ENCODE measurements at regions not wholly inside any gene's neighbourhood (a gene's known extent, or its start where the extent isn't known, plus 50 kb on each side); places are given as distances from the start of the nearest gene placed in this dataset.

GRCh38 chr9:81819155-81819554 is 109.1 kb upstream of the SPATA31D4 start:
- intact Hi-C loops (cut with micrococcal nuclease): no loop called here
- H3K27ac Mint-ChIP-seq: no peak overlapping the region
- TF ChIP-seq, protein P1, sequence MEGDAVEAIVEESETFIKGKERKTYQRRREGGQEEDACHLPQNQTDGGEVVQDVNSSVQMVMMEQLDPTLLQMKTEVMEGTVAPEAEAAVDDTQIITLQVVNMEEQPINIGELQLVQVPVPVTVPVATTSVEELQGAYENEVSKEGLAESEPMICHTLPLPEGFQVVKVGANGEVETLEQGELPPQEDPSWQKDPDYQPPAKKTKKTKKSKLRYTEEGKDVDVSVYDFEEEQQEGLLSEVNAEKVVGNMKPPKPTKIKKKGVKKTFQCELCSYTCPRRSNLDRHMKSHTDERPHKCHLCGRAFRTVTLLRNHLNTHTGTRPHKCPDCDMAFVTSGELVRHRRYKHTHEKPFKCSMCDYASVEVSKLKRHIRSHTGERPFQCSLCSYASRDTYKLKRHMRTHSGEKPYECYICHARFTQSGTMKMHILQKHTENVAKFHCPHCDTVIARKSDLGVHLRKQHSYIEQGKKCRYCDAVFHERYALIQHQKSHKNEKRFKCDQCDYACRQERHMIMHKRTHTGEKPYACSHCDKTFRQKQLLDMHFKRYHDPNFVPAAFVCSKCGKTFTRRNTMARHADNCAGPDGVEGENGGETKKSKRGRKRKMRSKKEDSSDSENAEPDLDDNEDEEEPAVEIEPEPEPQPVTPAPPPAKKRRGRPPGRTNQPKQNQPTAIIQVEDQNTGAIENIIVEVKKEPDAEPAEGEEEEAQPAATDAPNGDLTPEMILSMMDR (IDR thresholded peaks at IDR 0.05): no peak
- peaks cover 18% of the 10 kb centered on the region for H3K4me1 Mint-ChIP-seq
- H3K36me3 Mint-ChIP-seq (ENCODE audit: low read depth): no peaks in the 10 kb centered on the region
- CTCF ChIA-PET: no interaction called here
- DNase-seq (no peak), ATAC-seq (ENCODE audit: low read depth) (no peak)
- no peaks in the 10 kb centered on the region for H3K27me3 Mint-ChIP-seq
- POLR2A ChIA-PET: no interaction called here
- H3K4me3 Mint-ChIP-seq: no peak overlapping the region
- H3K9me3 Mint-ChIP-seq: no peaks in the 10 kb centered on the region

DNA sequence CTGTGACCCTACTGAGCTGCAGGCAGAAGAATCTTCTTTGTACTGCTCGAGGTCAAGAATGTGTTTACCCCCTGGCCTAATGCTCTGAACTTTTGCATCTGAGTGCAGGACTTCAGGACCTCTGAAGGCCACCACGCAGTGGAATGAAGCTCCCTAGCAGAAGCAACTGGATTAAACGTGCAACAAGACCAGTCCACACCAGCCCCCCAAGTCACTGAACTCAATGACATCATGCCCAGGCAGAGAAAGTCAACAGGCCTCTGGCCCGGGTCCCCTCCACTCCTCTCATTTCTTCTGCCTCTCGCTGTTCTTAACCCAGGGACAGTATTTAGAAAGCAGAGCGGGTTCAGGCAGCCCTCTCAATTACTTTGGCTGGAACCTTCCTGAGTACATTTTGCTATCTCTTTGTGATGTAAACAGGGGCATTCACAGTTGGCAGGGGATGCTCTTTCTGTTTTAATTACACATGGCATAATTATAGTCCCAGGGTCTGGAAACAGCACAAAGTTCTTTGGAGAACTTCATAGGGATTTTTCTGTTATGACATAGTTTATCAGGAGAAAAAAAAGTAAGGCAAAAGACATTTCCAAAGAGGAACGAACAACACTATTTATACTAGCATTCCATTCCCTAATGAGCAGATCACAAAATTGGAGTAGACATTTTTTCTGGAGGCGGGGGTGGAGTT is 108.2 kb upstream of the SPATA31D4 start:
- ATAC-seq (ENCODE audit: low read depth) (no peak), DNase-seq (no peak)
- intact Hi-C loops (cut with micrococcal nuclease): loop anchor here (10.0 kb wide), 1 partner anchor 95 kb away; no protein-coding TSS in a partner anchor
- Mint-ChIP-seq H3K27ac (no peak overlapping the region), H3K9me3 (no peaks in the 10 kb centered on the region), H3K36me3 (ENCODE audit: low read depth) (no peaks in the 10 kb centered on the region), H3K4me3 (no peak overlapping the region), H3K27me3 (no peaks in the 10 kb centered on the region), H3K4me1 (peaks cover 10% of the 10 kb centered on the region)
- ChIA-PET CTCF (no interaction called here), POLR2A (no interaction called here)
- TF ChIP-seq, protein P1 (IDR thresholded peaks at IDR 0.05): no peak

DNA sequence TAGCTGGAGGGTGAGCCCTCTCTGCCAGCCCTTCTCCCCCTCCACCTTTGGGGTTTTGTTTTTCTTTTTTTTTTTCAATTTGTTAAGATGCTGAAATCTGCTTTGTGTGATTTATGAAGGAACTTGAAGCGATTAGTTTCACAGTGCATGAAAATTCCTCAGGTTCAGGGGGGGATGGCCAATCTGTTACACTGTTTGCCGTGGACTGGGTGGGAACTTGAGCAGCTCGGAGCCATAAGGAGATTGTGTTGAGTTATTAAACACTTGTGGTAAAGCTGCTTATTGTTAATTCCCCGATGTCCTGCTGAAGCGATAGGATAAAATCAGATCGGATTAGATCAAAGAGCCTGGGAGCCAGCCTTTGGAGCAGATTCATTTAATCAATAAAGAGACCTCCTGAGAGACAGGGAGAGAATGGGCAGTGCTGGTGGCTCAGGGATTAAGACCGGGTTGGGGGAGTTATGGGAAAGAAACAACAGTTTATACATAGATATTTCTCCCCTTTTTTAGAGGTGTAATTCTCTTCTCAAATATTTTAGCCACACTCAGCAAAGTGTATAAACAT is 105.8 kb upstream of the SPATA31D4 start:
- intact Hi-C loops (cut with micrococcal nuclease): loop anchor here (10.0 kb wide), 1 partner anchor 98 kb away; no protein-coding TSS in a partner anchor
- no peaks in the 10 kb centered on the region for H3K27me3 Mint-ChIP-seq
- CTCF ChIA-PET: no interaction called here
- TF ChIP-seq, protein P1 (IDR thresholded peaks at IDR 0.05): no peak
- no peak overlapping the region for H3K27ac Mint-ChIP-seq
- H3K4me3 Mint-ChIP-seq: no peak overlapping the region
- H3K36me3 Mint-ChIP-seq (ENCODE audit: low read depth): no peaks in the 10 kb centered on the region
- ATAC-seq (ENCODE audit: low read depth): no peak
- POLR2A ChIA-PET: no interaction called here
- DNase-seq: no peak
- no peaks in the 10 kb centered on the region for H3K4me1 Mint-ChIP-seq
- H3K9me3 Mint-ChIP-seq: no peaks in the 10 kb centered on the region

GRCh38 chr9:81822967-81823366 is 105.3 kb upstream of the SPATA31D4 start:
- TF ChIP-seq, protein P1 (IDR thresholded peaks at IDR 0.05): no peak
- POLR2A ChIA-PET: no interaction called here
- Mint-ChIP-seq H3K4me3 (no peak overlapping the region), H3K27me3 (no peaks in the 10 kb centered on the region), H3K4me1 (peaks cover 5% of the 10 kb centered on the region), H3K27ac (no peak overlapping the region), H3K36me3 (ENCODE audit: low read depth) (no peaks in the 10 kb centered on the region), H3K9me3 (no peaks in the 10 kb centered on the region)
- CTCF ChIA-PET: no interaction called here
- intact Hi-C loops (cut with micrococcal nuclease): loop anchor here (10.0 kb wide), 1 partner anchor 98 kb away; no protein-coding TSS in a partner anchor
- DNase-seq (no peak), ATAC-seq (ENCODE audit: low read depth) (no peak)

GRCh38 chr9:81823672-81824554 is 104.3 kb upstream of the SPATA31D4 start:
- H3K36me3 Mint-ChIP-seq (ENCODE audit: low read depth): no peaks in the 10 kb centered on the region
- DNase-seq: no peak
- H3K9me3 Mint-ChIP-seq: no peaks in the 10 kb centered on the region
- peaks cover 14% of the 10 kb centered on the region for H3K4me1 Mint-ChIP-seq
- POLR2A ChIA-PET: no interaction called here
- intact Hi-C loops (cut with micrococcal nuclease): loop anchor here (10.0 kb wide), 1 partner anchor 99 kb away; no protein-coding TSS in a partner anchor
- CTCF ChIA-PET: interaction anchor here (0.7 kb wide), 1 partner anchor 21 kb away, joined by 3 read pairs; no protein-coding TSS in a partner anchor
- no peak overlapping the region for H3K27ac Mint-ChIP-seq
- H3K27me3 Mint-ChIP-seq: no peaks in the 10 kb centered on the region
- no peak overlapping the region for H3K4me3 Mint-ChIP-seq
- TF ChIP-seq, protein P1 (IDR thresholded peaks at IDR 0.05): no peak
- ATAC-seq (ENCODE audit: low read depth): no peak
